SK-N-SH (cell line): ENCODE measurements at regions not wholly inside any gene's neighbourhood (a gene's known extent, or its start where the extent isn't known, plus 50 kb on each side); places are given as distances from the start of the nearest gene placed in this dataset.

Source experiments
- CTCF ChIA-PET: fragments of 300-600, 350-600 bp; formaldehyde crosslinking; extraction: SDS; loops from one replicate; lab custom pipeline; 2021; lab: Yijun Ruan, JAX
- POLR2A ChIA-PET: fragments of 350-600 bp; sonication (Branson Sonifier 250); formaldehyde crosslinking; extraction: SDS; loops from one replicate; lab custom pipeline; 2020; ENCODE audit warnings: antibody characterized with exemption, inconsistent platforms; lab: Yijun Ruan, JAX
- DNase-seq: peaks from one replicate; pipeline ENCODE4 v3.0.0; 2012
- H2AFZ ChIP-seq: fragments of 200-600 bp; sonication (generic); 2 replicates; pipeline ENCODE4 v1.8.1; 2016; ENCODE audit warnings: antibody characterized with exemption, mild to moderate bottlenecking, low read depth
- H3F3A ChIP-seq: fragments of 200-600 bp; sonication (generic); replicated peaks from 2 replicates; pipeline ENCODE3; 2016; ENCODE audit warnings: antibody characterized with exemption, mild to moderate bottlenecking; ENCODE audit not compliant: insufficient read depth
- H3K27ac ChIP-seq, 2 experiments: fragments of 200-500 bp in 1 of 2; fragments of 200-600 bp in 1 of 2; sonication (Bioruptor generic) in 1 of 2; sonication (generic), shearing (Covaris generic) in 1 of 2; 2 replicates each; pipeline versions ENCODE4 v1.5.1 to v1.6.1; 2014 to 2016; ENCODE audit warnings: low read depth in 2 of 2, inconsistent platforms in 1 of 2, low read length in 1 of 2, mild to moderate bottlenecking in 1 of 2, mixed read lengths in 1 of 2
- H3K27me3 ChIP-seq: fragments of 200-600 bp; sonication (generic), shearing (Covaris generic); 2 replicates; pipeline ENCODE4 v1.6.1; 2016; ENCODE audit warnings: mixed run types; ENCODE audit not compliant: insufficient read depth
- H3K36me3 ChIP-seq, 2 experiments: fragments of 200-500 bp in 1 of 2; fragments of 200-600 bp in 1 of 2; sonication (Bioruptor generic) in 1 of 2; sonication (generic) in 1 of 2; replicated peaks in 1 of 2; 2 replicates each; pipeline versions ENCODE3 to v1.5.1; 2014 to 2016; ENCODE audit warnings: low read length in 1 of 2, mild to moderate bottlenecking in 1 of 2; ENCODE audit not compliant: insufficient read depth in 2 of 2, control insufficient read depth in 1 of 2
- H3K4me1 ChIP-seq, 2 experiments: fragments of 200-500 bp in 1 of 2; fragments of 200-600 bp in 1 of 2; sonication (Bioruptor generic) in 1 of 2; sonication (generic), shearing (Covaris generic) in 1 of 2; 2 replicates each; pipeline versions ENCODE4 v1.5.1 to v1.6.1; 2014 to 2016; ENCODE audit warnings: low read depth in 1 of 2, low read length in 1 of 2, mixed run types in 1 of 2; ENCODE audit not compliant: insufficient read depth in 2 of 2, control insufficient read depth in 1 of 2
- H3K4me2 ChIP-seq: fragments of 200-600 bp; sonication (generic), shearing (Covaris generic); 2 replicates; pipeline ENCODE4 v1.6.1; 2017; ENCODE audit warnings: mixed run types
- H3K4me3 ChIP-seq, 2 experiments: fragments of 200-500 bp in 1 of 2; fragments of 200-600 bp in 1 of 2; sonication (Bioruptor generic) in 1 of 2; sonication (generic), shearing (Covaris generic) in 1 of 2; 2 replicates each; pipeline versions ENCODE4 v1.5.1 to v1.8.1; 2014 to 2016; ENCODE audit warnings: low read depth in 2 of 2, inconsistent platforms in 1 of 2, low read length in 1 of 2, mild to moderate bottlenecking in 1 of 2, mixed read lengths in 1 of 2, moderate library complexity in 1 of 2
- H3K79me2 ChIP-seq: fragments of 200-600 bp; sonication (generic); 2 replicates; pipeline ENCODE4 v1.8.1; 2017; ENCODE audit warnings: mild to moderate bottlenecking; ENCODE audit not compliant: insufficient read depth
- H3K9ac ChIP-seq: fragments of 200-600 bp; sonication (generic); 2 replicates; pipeline ENCODE4 v1.6.1; 2017; ENCODE audit warnings: mixed run types
- H3K9me2 ChIP-seq: fragments of 200-600 bp; sonication (generic); 2 replicates; pipeline ENCODE4 v1.6.1; 2017; ENCODE audit warnings: mixed run types
- H3K9me3 ChIP-seq: fragments of 200-600 bp; sonication (generic); 2 replicates; pipeline ENCODE4 v1.6.1; 2017; ENCODE audit warnings: mixed run types, mild to moderate bottlenecking, moderate library complexity
- H4K20me1 ChIP-seq: fragments of 200-600 bp; sonication (generic); 2 replicates; pipeline ENCODE4 v1.6.1; 2017; ENCODE audit warnings: mild to moderate bottlenecking, mixed run types; ENCODE audit not compliant: insufficient read depth
- ELF1 ChIP-seq: IDR thresholded peaks from 2 replicates; pipeline ENCODE4 v1.4.0; 2012
- EZH2phosphoT487 ChIP-seq: fragments of 200-600 bp; sonication (generic); IDR thresholded peaks from 2 replicates; pipeline ENCODE4 v1.6.1; 2017; ENCODE audit warnings: low read depth, mixed run types, mild to moderate bottlenecking, antibody characterized with exemption, moderate library complexity, borderline replicate concordance
- FOSL2 ChIP-seq: IDR thresholded peaks from 2 replicates; pipeline ENCODE4 v1.4.0; 2012; ENCODE audit warnings: low read depth, mild to moderate bottlenecking, moderate library complexity, borderline replicate concordance
- FOXJ3 ChIP-seq: sonication (generic); formaldehyde crosslinking; IDR thresholded peaks from 2 replicates; pipeline ENCODE4 v1.5.1; 2020; ENCODE audit warnings: mild to moderate bottlenecking, missing genetic modification reagents
- FOXM1 ChIP-seq: IDR thresholded peaks from 2 replicates; pipeline ENCODE4 v1.4.0; 2012; ENCODE audit warnings: low read depth, mild to moderate bottlenecking
- JUND ChIP-seq: IDR thresholded peaks from 2 replicates; pipeline ENCODE4 v1.4.0; 2012
- MEF2A ChIP-seq: IDR thresholded peaks from 2 replicates; pipeline ENCODE4 v1.4.0; 2012; ENCODE audit warnings: low read depth, borderline replicate concordance
- NRF1 ChIP-seq: IDR thresholded peaks from 2 replicates; pipeline ENCODE4 v1.6.1; 2012; ENCODE audit warnings: low read depth, mild to moderate bottlenecking, low read length
- POLR2AphosphoS5 ChIP-seq: IDR thresholded peaks from 2 replicates; pipeline ENCODE4 v1.6.1; 2012; ENCODE audit warnings: low read depth, low read length
- RCOR1 ChIP-seq: fragments of 150-350 bp; IDR thresholded peaks from 2 replicates; pipeline ENCODE4 v1.6.1; 2017; ENCODE audit warnings: antibody characterized with exemption, low read length
- SMC3 ChIP-seq: IDR thresholded peaks from 2 replicates; pipeline ENCODE4 v1.6.1; 2012; ENCODE audit warnings: low read depth, low read length, improper control_type of control experiment
- TAF1 ChIP-seq: IDR thresholded peaks from 2 replicates; pipeline ENCODE4 v1.6.1; 2012; ENCODE audit warnings: low read depth, mild to moderate bottlenecking, low read length, moderate library complexity, borderline replicate concordance
- WGBS: methylation state at CpG from one replicate; pipeline ENCODE4 v1.1.6; 2017; ENCODE audit warnings: low lambda C conversion rate; 5-methylcytosine and 5-hydroxymethylcytosine counted together
- TF ChIP-seq, protein P1 (sequence below): fragments of 200-600 bp; sonication (generic); IDR thresholded peaks from 2 replicates; pipeline ENCODE4 v1.6.1; 2017; ENCODE audit warnings: antibody characterized with exemption, mild to moderate bottlenecking, moderate library complexity
- TF ChIP-seq, protein P2 (sequence below): IDR thresholded peaks from 2 replicates; pipeline ENCODE4 v1.4.0; 2012; ENCODE audit warnings: low read depth
- TF ChIP-seq, protein P3 (sequence below): IDR thresholded peaks from 2 replicates; pipeline ENCODE4 v1.4.0; 2012; ENCODE audit warnings: low read depth, borderline replicate concordance

DNA sequence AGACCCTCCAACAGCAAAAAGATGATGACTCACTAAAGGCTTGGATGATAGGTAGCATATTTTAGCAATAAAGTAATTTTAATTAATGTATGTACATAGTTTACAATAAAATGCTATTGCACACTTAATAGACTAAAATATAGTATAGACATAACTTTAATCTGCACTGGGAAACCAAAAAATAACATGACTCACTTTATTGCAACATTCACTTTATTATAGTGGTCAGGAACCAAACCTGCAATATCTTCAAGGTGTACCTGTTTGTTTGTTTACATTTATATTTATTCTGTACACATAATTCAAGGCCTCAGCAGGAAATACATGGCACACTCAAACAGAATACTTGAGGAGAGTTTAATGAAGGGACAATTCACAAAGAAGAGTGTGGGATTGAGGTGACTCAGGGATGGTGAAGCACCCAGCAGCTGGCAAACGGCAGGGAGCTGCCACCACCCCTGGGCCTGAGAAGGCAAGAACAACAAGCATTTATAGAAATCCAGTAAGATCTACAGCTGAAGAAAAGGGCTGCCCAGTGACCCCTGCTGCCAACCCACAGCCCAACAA is 51.5 kb upstream of the POU2AF2 start:
- POLR2A ChIA-PET: no interaction called here
- 50% methylated on average over 1 of the region's 1 CpG for WGBS

DNA sequence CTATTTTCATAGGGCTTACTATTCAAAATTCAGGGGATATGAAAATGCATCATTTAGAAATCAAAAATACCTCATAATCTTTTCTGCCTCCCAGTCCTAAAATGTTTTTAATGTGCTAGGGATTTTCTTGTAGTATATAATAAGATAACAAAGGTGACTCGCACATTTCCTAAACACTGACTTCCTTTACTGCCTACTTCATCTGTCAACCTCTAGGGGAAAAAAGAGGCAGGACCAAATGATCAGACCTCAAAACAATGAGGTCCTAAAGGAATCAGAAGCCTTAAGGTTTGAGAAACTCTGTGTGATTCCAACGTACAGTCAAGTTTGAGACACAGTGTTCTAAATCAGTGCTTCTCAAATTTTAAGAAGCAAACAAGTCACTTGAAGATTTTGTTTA is 56.1 kb upstream of the POU2AF2 start:
- Histone ChIP-seq H4K20me1 (no peaks in the 10 kb centered on the region), H3K9me2 (no peaks in the 10 kb centered on the region), H3K9ac (no peak overlapping the region), H3K9me3 (no peaks in the 10 kb centered on the region; the same call in 1 of the 2 replicates), H3K79me2 (no peaks in the 10 kb centered on the region), H3K4me1 (peaks cover 0 to 15% of the 10 kb centered on the region in 2 experiments; a peak in 1 of 4 replicates), H3K27ac (no peak overlapping the region), H3F3A (peaks cover 7% of the 10 kb centered on the region), H3K4me2 (no peak overlapping the region), H3K36me3 (no peaks in the 10 kb centered on the region), H2AFZ (0 out of 2 replicates have a peak overlapping the region, but pooled peaks have one; percentile 33), H3K27me3 (no peaks in the 10 kb centered on the region), H3K4me3 (no peak overlapping the region)
- DNase-seq: no peak
- ChIA-PET POLR2A (no interaction called here), CTCF (no interaction called here)
- TF ChIP-seq FOSL2: no peak
- no peak for TF ChIP-seq EZH2phosphoT487
- TF ChIP-seq FOXM1: no peak
- TF ChIP-seq, protein P1, sequence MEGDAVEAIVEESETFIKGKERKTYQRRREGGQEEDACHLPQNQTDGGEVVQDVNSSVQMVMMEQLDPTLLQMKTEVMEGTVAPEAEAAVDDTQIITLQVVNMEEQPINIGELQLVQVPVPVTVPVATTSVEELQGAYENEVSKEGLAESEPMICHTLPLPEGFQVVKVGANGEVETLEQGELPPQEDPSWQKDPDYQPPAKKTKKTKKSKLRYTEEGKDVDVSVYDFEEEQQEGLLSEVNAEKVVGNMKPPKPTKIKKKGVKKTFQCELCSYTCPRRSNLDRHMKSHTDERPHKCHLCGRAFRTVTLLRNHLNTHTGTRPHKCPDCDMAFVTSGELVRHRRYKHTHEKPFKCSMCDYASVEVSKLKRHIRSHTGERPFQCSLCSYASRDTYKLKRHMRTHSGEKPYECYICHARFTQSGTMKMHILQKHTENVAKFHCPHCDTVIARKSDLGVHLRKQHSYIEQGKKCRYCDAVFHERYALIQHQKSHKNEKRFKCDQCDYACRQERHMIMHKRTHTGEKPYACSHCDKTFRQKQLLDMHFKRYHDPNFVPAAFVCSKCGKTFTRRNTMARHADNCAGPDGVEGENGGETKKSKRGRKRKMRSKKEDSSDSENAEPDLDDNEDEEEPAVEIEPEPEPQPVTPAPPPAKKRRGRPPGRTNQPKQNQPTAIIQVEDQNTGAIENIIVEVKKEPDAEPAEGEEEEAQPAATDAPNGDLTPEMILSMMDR: peak; percentile 26; the same call in 1 of the 2 replicates
- TF ChIP-seq FOXJ3 (CRISPR knock-in tag): no peak
- 60% methylated on average over 2 of the region's 2 CpGs for WGBS

More for the DNA sequence above, 51.5 kb upstream of the POU2AF2 start:
- no peaks in the 10 kb centered on the region for H4K20me1 ChIP-seq
- no peaks in the 10 kb centered on the region for H3K36me3 ChIP-seq
- H3K4me1 ChIP-seq: no peaks in the 10 kb centered on the region; a peak in 1 of 4 replicates
- TF ChIP-seq POLR2AphosphoS5: no peak
- no peak for TF ChIP-seq JUND
- no peak for TF ChIP-seq SMC3
- TF ChIP-seq RCOR1: no peak
- TF ChIP-seq MEF2A: no peak
- TF ChIP-seq TAF1: no peak
- TF ChIP-seq, protein P1: no peak
- TF ChIP-seq, protein P2, sequence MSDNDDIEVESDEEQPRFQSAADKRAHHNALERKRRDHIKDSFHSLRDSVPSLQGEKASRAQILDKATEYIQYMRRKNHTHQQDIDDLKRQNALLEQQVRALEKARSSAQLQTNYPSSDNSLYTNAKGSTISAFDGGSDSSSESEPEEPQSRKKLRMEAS: no peak
- TF ChIP-seq, protein P3, sequence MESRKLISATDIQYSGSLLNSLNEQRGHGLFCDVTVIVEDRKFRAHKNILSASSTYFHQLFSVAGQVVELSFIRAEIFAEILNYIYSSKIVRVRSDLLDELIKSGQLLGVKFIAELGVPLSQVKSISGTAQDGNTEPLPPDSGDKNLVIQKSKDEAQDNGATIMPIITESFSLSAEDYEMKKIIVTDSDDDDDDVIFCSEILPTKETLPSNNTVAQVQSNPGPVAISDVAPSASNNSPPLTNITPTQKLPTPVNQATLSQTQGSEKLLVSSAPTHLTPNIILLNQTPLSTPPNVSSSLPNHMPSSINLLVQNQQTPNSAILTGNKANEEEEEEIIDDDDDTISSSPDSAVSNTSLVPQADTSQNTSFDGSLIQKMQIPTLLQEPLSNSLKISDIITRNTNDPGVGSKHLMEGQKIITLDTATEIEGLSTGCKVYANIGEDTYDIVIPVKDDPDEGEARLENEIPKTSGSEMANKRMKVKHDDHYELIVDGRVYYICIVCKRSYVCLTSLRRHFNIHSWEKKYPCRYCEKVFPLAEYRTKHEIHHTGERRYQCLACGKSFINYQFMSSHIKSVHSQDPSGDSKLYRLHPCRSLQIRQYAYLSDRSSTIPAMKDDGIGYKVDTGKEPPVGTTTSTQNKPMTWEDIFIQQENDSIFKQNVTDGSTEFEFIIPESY: no peak
- no peak for TF ChIP-seq ELF1
- no peak for TF ChIP-seq FOXJ3 (CRISPR knock-in tag)
- TF ChIP-seq NRF1: no peak
- H2AFZ ChIP-seq: no peak overlapping the region
- no peaks in the 10 kb centered on the region for H3K79me2 ChIP-seq
- H3F3A ChIP-seq: no peaks in the 10 kb centered on the region
- no peak overlapping the region for H3K4me2 ChIP-seq
- no peak overlapping the region for H3K9ac ChIP-seq
- no peak overlapping the region for H3K27ac ChIP-seq
- CTCF ChIA-PET: no interaction called here
- no peak for DNase-seq
- H3K27me3 ChIP-seq: no peaks in the 10 kb centered on the region
- no peak overlapping the region for H3K4me3 ChIP-seq
- no peaks in the 10 kb centered on the region for H3K9me3 ChIP-seq
- no peaks in the 10 kb centered on the region for H3K9me2 ChIP-seq
